CD4-positive, alpha-beta memory T cell (primary cell): ENCODE measurements at regions not wholly inside any gene's neighbourhood (a gene's known extent, or its start where the extent isn't known, plus 50 kb on each side); places are given as distances from the start of the nearest gene placed in this dataset.
"Not testable (repeated sequence)": the region's sequence is repeated elsewhere in the genome, so short reads cannot be mapped to it uniquely, and the experiment has no call there.

ENCODE experiments used
- CTCF ChIA-PET: fragments of 350-600 bp; sonication (Branson Sonifier 250); formaldehyde crosslinking; loops from one replicate; lab custom pipeline; 2021; ENCODE audit warnings: inconsistent platforms; ENCODE audit not compliant: partially characterized antibody; lab: Charles Lee
- POLR2A ChIA-PET: fragments of 350-600 bp; sonication (Branson Sonifier 250); formaldehyde crosslinking; loops from one replicate; lab custom pipeline; 2021; ENCODE audit not compliant: partially characterized antibody; lab: Charles Lee
- DNase-seq, 5 donors: peaks; one replicate each; pipeline versions ENCODE4 v3.0.0 to v3.0.0-alpha.2; 2020 to 2022; ENCODE audit warnings: mixed read lengths in 1 of 5
- H3K27ac ChIP-seq: one replicate; pipeline ENCODE4 v1.7.0; 2013; ENCODE audit warnings: low read depth, low read length
- H3K27me3 ChIP-seq: 2 replicates; pipeline ENCODE4 v1.7.0; 2013; ENCODE audit warnings: mild to moderate bottlenecking, low read length, moderate library complexity; ENCODE audit not compliant: insufficient read depth
- H3K36me3 ChIP-seq: 2 replicates; pipeline ENCODE4 v1.7.0; 2013; ENCODE audit warnings: mild to moderate bottlenecking, low read length, moderate library complexity; ENCODE audit not compliant: insufficient read depth
- H3K4me1 ChIP-seq: 2 replicates; pipeline ENCODE4 v1.7.0; 2013; ENCODE audit warnings: mild to moderate bottlenecking, low read length, moderate library complexity; ENCODE audit not compliant: insufficient read depth
- H3K4me3 ChIP-seq, 2 donors: one replicate each; pipeline ENCODE4 v1.7.0; 2013; ENCODE audit warnings: low read length in 2 of 2, mild to moderate bottlenecking in 1 of 2
- H3K9me3 ChIP-seq, 2 donors: one replicate each; pipeline ENCODE4 v1.7.0; 2013; ENCODE audit warnings: low read length in 2 of 2, control low read depth in 1 of 2; ENCODE audit not compliant: control insufficient read depth in 1 of 2
- H3K27ac Mint-ChIP-seq, 7 donors: one replicate each; pipeline ENCODE4 v1.8.0; 2020 to 2021; ENCODE audit warnings: mixed read lengths in 7 of 7, mild to moderate bottlenecking in 6 of 7, inconsistent platforms in 3 of 7, moderate library complexity in 3 of 7
- H3K27me3 Mint-ChIP-seq, 2 donors: one replicate each; pipeline ENCODE4 v1.8.0; 2020 to 2021; ENCODE audit warnings: mixed read lengths in 2 of 2
- H3K36me3 Mint-ChIP-seq, 2 donors: one replicate each; pipeline ENCODE4 v1.8.0; 2020 to 2021; ENCODE audit warnings: mixed read lengths in 2 of 2, inconsistent platforms in 1 of 2, mild to moderate bottlenecking in 1 of 2
- H3K4me1 Mint-ChIP-seq, 4 donors: one replicate each; pipeline ENCODE4 v1.8.0; 2020 to 2021; ENCODE audit warnings: mixed read lengths in 4 of 4, mild to moderate bottlenecking in 1 of 4
- H3K4me3 Mint-ChIP-seq, 8 donors: one replicate each; pipeline ENCODE4 v1.8.0; 2020 to 2021; ENCODE audit warnings: mixed read lengths in 8 of 8, mild to moderate bottlenecking in 7 of 8, moderate library complexity in 6 of 8, inconsistent platforms in 3 of 8
- H3K9me3 Mint-ChIP-seq, 8 donors: one replicate each; pipeline ENCODE4 v1.8.0; 2020 to 2021; ENCODE audit warnings: mixed read lengths in 8 of 8, mild to moderate bottlenecking in 5 of 8, inconsistent platforms in 3 of 8, moderate library complexity in 1 of 8
- intact Hi-C: fragments of 100-400 bp; cut with micrococcal nuclease; formaldehyde crosslinking; loops from one replicate; pipeline ENCODE4 v1.15.1; 2023

DNA sequence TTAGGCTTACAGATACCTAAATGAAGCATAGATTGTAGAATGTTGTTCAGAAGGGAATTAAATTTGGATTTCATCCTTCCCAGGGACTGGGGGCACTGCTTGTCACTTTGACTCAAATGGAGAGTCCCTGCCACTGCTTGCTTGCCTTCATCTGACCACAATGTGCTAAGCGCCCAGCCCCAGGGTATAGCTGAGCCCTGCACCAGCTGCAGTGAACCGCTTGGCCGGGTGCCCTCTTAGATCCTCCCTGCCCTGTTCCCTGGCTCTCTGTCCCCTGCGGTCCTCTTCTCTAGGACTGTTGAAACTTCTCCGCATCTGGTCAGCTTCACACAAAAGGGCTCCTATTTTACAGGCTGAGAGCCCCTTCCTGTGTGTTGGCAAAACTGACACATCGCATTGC, 170.9 kb downstream of the BCL2L11 start:
- H3K27ac ChIP-seq, H3K9me3 ChIP-seq, H3K4me1 Mint-ChIP-seq, H3K36me3 ChIP-seq, H3K36me3 Mint-ChIP-seq, H3K4me1 ChIP-seq, DNase-seq, intact Hi-C loops, POLR2A ChIA-PET, H3K27ac Mint-ChIP-seq, H3K4me3 Mint-ChIP-seq, CTCF ChIA-PET, H3K4me3 ChIP-seq, H3K27me3 ChIP-seq, H3K27me3 Mint-ChIP-seq, H3K9me3 Mint-ChIP-seq: not testable (repeated sequence)

DNA sequence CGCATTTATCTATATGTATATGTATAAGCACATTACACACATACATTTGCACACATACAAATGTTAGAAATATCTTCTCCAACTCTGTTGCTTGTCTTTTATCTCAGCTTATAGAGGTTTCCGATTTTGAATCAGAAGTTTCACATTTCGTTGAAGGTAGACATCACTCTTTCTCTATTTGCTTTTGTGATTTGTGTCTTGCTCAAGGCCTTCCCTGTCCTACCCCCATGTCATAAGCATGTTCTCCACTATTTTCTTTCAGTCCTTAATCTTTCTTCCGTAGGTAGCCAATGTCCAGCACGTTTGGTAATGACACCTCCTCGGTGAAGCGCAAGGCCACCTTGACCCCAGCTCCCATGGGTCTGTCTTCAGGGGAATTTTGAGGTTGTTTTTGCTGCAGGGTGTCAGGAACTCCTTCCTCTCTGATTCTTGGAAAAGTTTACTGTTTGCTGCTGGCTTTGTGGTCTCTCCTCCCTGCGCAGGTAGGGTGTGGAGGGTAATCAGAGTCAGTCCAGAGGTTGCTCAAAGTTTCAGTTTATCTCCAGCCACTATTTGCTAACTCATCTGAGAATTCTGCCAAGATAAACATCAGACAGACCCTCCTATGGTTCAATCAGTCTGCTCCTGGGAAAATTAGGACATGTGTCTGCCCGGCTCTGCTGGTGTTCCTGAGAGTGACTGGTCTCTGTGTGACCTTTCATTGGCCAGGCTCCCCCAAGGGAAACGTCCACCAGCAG, 171.7 kb downstream of the BCL2L11 start:
- intact Hi-C loops, POLR2A ChIA-PET, H3K4me1 ChIP-seq, H3K9me3 Mint-ChIP-seq, H3K27me3 ChIP-seq, H3K27me3 Mint-ChIP-seq, H3K36me3 Mint-ChIP-seq, DNase-seq, H3K27ac ChIP-seq, CTCF ChIA-PET, H3K4me3 ChIP-seq, H3K9me3 ChIP-seq, H3K36me3 ChIP-seq, H3K4me1 Mint-ChIP-seq: not testable (repeated sequence)
- peak overlapping the region in 1 of 7 donors; percentile 37 for H3K27ac Mint-ChIP-seq
- H3K4me3 Mint-ChIP-seq: peak overlapping the region in 1 of 8 donors; percentile 22

DNA sequence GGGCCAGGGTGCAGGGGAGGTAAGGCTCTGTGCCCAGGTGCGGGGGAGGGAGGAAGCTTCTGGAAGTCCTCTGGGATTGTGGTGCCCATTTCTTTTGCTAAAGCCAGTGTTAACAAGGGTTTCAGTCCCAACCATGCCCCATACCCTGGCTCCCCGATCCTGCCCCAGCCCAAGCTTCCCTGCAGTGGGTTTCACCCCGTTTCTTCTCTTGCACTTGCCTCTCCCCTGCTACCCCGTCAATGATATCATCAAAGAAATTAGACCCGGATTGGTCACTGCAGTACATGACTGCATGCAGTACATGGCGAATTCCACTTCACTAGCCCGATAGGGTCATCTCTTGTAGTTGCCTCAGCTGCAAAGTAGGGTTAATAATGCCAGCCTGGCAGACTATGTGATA, 174.0 kb downstream of the BCL2L11 start:
- H3K36me3 ChIP-seq, H3K27me3 Mint-ChIP-seq, POLR2A ChIA-PET, H3K27ac Mint-ChIP-seq, DNase-seq, CTCF ChIA-PET, H3K9me3 Mint-ChIP-seq, intact Hi-C loops, H3K4me1 ChIP-seq, H3K27ac ChIP-seq, H3K36me3 Mint-ChIP-seq, H3K4me3 ChIP-seq, H3K4me3 Mint-ChIP-seq, H3K9me3 ChIP-seq, H3K27me3 ChIP-seq, H3K4me1 Mint-ChIP-seq: not testable (repeated sequence)

DNA sequence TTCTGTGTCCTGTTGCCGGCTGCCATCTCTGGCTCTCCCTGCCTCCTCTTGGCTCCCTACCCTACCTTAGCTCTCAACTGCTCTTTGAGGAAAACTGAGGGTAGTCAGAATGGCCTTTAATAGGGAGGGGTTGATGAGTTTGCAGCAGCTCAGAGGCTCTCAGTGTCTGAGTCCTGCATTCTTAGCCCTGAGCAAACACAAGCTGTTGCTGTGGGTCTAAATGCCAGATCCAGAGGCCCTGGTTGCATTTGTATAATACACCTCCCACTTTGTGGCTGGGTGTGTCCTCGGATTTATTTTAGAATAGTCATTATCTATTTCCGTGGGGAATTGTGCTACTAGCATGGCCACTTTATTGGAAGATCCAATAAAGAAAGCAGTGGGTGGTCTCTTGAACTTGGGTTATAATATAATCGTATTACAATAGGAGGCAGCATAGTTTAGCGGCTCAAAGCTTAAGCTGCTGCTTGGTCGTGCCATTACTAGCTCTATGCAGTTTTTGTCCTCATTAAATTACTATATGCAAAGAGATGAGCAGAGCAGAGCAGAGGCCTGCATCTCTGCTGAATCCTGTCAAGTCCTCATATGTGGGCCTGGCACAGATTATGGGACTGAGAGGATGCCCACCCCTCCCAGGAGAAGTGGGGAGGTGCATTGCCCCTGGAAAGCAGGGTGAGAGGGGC, 175.5 kb downstream of the BCL2L11 start:
- H3K9me3 Mint-ChIP-seq, H3K36me3 ChIP-seq, H3K27me3 Mint-ChIP-seq, DNase-seq, intact Hi-C loops, H3K4me1 ChIP-seq, H3K4me3 Mint-ChIP-seq, H3K27ac ChIP-seq, POLR2A ChIA-PET, H3K4me3 ChIP-seq, CTCF ChIA-PET, H3K36me3 Mint-ChIP-seq, H3K27me3 ChIP-seq, H3K27ac Mint-ChIP-seq, H3K4me1 Mint-ChIP-seq, H3K9me3 ChIP-seq: not testable (repeated sequence)

DNA sequence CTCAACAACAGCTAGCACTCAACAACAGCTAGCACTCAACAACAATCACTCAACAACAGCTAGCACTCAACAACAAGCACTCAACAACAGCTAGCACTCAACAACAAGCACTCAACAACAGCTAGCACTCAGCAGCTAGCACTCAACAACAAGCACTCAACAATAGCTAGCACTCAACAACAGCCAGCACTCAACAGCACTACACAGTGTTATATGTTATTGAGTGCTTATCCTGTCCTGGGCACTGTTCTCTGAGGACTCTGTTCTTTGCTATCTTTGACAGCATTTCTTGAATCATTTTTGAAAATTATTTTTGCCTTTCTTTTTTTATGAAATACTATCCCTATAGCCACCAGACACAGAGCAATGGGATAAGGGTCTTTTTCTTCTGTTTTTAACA, 176.4 kb downstream of the BCL2L11 start:
- H3K27ac Mint-ChIP-seq, intact Hi-C loops, H3K9me3 Mint-ChIP-seq, POLR2A ChIA-PET, H3K27ac ChIP-seq, H3K4me1 Mint-ChIP-seq, H3K36me3 Mint-ChIP-seq, H3K36me3 ChIP-seq, H3K4me1 ChIP-seq, H3K4me3 ChIP-seq, H3K27me3 ChIP-seq, H3K27me3 Mint-ChIP-seq, H3K4me3 Mint-ChIP-seq, DNase-seq, CTCF ChIA-PET, H3K9me3 ChIP-seq: not testable (repeated sequence)

DNA sequence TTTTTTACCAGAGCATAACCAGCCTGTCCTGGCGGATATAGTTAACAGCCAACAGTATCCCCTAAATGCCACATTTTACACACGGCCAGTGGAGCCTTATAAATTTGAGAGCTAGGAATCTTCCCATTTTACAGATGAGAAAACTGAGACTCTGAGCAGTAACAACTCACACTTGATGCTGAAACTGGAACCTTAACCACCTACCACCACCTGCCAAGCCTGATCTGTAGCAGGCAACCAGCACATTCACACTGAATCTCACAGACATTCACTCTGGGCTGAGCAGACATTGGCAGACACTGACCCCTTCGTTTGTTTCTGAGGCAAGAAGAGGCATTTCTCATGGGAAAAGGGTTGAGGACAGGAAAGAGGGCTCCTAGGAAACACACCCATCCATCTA, 178.2 kb downstream of the BCL2L11 start:
- H3K9me3 Mint-ChIP-seq, H3K27me3 Mint-ChIP-seq, H3K27ac Mint-ChIP-seq, H3K4me3 Mint-ChIP-seq, CTCF ChIA-PET, intact Hi-C loops, H3K4me1 Mint-ChIP-seq, DNase-seq, POLR2A ChIA-PET, H3K9me3 ChIP-seq, H3K27ac ChIP-seq, H3K36me3 Mint-ChIP-seq, H3K4me3 ChIP-seq, H3K4me1 ChIP-seq, H3K36me3 ChIP-seq, H3K27me3 ChIP-seq: not testable (repeated sequence)

DNA sequence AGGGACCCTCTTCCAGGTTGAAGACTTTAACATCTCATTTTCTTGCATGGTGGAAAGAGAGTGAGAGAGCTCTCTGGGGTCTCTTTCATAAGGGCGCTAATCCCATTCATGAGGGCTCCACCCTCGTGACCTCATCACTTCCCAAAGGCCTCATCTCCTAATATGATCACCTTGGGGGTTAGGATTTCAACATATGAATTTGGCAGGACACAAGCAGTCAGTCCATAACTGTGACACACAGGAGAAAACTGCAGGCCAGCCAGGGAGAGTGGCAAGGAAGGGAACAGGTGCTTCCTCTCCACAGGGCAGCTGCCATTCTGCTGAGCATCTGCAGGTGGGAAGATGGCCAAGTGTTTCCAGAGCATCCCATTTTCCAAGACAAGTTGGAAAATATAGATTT, 178.9 kb downstream of the BCL2L11 start:
- H3K9me3 Mint-ChIP-seq, CTCF ChIA-PET, H3K4me3 Mint-ChIP-seq, DNase-seq, POLR2A ChIA-PET, H3K36me3 Mint-ChIP-seq, H3K27me3 Mint-ChIP-seq, H3K4me1 ChIP-seq, H3K4me1 Mint-ChIP-seq, intact Hi-C loops, H3K27ac ChIP-seq, H3K36me3 ChIP-seq, H3K27me3 ChIP-seq, H3K4me3 ChIP-seq, H3K9me3 ChIP-seq, H3K27ac Mint-ChIP-seq: not testable (repeated sequence)
